Stimulated activated CD4-positive, alpha-beta T cell treated with anti-CD3 and anti-CD28 coated beads, Interleukin-4, amount 100 ng/mL, for 4 hours (primary cell): ENCODE measurements at regions not wholly inside any gene's neighbourhood (a gene's known extent, or its start where the extent isn't known, plus 50 kb on each side); places are given as distances from the start of the nearest gene placed in this dataset.

Experiments used
- DNase-seq, 2 experiments: peaks; one replicate each; pipeline ENCODE4 v3.0.0-alpha.2; 2020

DNA sequence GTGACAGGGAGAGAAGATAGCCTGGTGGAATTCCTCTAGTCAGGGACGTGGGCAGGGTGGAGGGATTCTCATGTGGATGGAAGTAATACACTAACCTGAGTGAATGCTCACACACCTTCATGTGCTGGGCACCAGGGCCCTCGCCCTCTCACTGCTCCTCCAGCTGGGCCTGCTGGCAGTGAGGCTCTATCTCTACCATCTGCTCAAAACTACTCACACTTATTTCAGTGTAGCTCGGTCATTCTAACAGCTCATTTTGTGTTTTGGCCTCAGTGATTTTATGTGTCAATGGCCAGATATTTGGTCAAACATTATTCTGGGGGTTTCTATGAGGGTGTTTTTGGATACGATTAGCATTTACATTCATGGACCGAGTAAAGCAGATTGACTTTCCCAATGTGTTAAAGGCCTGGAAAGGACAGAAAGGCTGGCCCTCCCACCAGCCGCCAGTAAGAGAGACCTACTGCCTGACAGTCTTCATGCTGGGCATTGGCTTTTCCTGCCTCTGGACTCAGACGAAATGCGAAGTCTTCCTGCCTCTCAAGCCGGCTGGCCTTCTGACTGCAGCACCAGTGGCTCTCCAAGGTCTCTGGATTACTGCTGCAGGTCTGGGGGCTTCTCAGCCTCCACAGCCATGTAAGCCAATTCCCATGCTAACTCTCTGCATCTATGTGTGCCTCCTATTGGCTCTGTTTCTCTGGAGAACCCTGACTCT lies 335.4 kb downstream of the CXCL12 start:
- DNase-seq: no peak

DNA sequence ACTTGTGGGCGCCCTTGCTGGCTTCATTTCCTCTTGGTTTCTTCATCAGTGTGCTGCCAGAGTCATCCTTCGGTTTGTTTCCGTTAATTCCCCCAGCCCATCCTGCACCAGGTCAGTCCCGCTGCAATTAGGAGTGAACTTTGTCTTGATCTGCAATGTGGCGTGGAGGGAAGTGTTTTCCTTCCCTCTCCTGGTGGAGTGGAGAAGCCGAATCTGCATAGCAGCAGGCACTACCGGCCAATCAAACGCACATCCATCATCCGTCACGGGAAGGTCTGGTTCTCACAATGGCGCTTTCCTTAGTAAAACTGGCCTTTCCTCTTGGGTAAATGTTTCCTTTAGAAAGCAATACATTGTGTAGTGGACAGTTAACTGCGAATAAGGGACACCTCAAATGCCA lies 337.5 kb downstream of the CXCL12 start:
- no peak for DNase-seq

DNA sequence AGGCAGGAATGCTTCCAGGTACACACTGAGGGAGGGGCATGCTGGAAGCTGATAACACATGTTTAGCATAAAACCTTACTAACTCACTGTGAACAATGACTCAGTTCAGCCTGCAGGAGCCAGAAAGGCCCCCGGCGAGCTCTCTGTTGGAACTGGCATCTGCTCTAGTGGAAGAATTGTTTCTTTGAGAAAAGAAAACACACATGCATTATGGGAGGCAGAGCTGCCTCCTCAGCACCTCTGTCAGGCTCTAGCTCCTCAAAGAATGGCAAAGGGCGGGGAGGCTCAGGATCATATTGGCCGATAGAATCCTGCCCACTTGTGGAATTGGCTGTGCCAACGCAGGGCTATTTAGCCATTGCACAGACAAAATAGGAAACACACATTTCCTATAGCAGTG lies 338.3 kb downstream of the CXCL12 start:
- no peak for DNase-seq

DNA sequence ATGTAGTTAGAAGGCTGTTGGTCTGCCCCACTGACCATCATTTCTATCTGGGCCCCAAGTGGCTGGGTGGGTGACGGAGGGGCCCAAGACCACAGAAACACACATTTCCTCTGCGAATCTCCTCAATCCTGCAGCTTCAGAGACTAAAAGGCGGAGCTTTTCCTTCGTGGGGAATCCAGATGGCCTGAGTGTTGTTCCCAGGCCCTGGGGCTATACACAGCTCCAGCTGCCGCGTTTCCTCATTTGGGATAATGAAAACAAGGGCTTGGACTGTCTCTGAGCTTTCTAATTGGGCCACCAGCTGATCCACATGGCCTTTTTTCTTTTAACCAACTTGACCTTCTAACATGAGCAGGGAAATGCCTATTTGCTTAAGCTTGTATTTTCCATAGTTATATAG lies 339.9 kb downstream of the CXCL12 start:
- DNase-seq: no peak

DNA sequence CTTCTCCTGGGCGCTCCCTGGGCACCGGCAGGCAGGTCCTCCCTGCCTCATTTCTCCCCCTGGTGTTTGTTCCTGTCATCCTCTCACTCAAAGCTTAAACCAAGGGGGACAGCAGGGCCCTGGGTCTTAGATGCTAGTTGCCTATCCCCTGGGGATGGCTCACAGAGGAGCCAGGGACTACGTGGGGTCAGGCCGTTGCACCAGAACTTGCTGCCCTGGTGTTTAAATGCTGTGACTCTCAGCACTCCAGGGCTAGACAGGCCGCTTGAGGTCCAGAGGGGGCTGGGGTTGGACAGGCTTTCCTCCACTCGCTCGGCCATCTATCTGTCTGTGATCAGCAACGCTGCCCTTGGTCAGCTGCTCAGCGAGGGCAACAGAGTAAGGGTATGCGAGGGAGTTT lies 340.3 kb downstream of the CXCL12 start:
- no peak for DNase-seq

DNA sequence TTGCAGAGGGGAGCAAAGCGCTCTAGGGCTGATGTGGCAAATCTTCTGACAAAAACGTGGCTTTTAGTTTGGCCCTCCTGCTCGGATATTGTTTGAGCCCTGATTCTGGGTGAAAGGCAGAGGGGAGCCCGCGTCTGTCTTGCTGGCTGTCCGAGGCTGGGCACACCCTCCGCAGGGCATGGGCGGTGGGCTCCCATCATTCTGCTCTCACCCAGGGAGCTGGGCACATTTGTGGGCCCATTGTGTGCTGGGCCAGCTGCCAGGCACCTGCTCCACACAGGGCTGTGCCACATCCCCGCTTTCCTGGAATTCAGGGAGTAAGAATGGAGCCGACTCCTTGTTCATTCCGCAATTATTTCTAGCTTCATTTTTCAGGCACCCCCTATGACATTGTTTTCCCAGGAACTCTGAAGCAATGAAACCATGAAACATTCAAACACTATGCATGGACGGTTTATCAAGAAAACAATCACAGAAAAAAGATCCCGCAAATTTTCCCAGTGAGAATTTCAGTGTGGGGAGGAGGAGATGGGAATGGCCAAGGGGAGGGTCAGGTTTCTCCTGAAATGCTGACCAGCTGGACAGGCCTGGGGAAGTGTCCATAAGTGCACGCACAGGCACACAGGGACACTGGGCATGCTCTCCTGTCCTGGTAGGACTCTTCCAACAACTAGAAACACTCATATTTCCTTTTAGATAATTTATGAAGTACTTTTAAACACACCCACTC lies 341.1 kb downstream of the CXCL12 start:
- no peak for DNase-seq

DNA sequence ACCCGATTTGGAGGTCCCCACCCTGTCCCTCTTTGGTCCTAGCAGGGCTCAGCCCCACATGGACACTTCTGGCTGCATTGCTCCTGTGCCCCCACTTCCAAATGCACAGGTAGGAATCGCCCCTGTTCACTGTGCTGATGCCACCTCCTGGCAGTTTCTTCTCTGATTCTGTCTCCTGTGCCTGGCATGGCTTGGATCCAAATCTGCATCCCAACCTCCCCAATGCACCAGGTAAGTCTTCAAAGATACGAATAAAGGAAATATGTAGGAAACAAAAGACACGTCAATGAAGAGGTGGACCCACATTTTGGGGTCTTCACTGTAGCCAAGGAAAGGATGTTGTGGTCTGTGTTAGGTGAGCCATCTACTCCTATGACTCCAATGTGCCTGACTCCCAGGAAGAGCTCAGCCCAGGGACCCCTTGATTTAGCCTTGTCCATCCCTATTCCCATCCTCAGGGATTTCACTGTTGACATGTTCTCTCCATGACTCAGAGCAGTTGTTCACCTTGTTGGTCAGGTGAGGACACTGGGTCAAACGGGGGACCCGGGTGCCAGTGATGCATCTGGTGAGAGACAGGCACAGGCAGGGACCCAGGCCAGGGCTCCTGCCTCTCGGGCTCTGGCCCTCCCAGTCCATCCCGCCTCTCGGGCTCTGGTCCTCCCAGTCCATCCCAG lies 341.8 kb downstream of the CXCL12 start:
- no peak for DNase-seq

DNA sequence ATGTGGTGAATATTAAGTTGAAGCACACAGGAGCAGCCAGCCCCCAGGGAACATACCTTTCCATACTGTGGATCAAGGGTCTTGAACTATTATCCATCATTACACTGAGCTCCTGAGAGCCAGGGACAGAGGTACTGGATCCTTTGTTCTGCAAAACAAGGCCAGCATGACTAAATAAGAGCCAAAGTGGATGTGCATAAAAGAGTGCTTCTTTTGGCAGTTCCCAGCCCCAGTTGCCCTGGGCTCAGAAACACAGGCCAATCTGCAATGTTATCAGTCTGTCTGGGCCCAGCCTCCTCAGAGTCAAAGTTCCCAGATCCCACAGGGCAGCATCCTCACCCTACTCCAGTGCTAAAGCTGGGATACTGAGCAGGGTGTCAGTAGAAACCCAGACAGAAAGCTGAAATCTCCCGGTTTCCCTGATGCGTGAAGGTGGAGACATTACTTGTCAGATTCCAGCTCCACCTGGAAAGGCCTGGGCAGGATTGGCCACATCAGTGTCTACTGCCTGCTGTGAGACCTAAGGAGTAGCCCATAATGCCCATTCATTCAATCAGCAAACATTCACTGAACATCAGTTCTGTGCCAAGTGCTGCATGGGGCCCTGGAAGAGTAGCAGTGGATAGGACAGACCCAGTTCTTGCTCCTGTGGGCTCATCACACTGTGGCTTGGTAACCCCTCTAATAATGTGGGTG lies 342.7 kb downstream of the CXCL12 start:
- no peak for DNase-seq

DNA sequence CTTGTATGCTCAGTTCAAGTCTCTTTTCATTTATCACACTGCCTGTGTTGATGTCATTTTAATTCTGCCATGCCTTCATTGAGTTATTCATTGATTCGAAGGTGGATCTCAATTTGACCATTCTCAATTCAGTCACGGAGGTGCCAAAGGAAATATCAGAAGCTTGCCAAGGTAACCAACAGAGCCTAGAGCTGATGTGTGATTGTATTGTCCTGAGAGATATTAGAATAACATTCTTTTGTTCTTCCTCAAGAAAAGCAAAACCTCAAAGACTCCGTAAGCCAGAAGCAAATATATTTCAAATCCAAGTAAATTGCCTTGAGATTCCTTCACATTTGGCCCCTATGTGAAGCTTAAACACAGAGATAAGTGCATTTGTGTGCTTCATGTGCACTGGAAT lies 345.3 kb downstream of the CXCL12 start:
- no peak for DNase-seq

DNA sequence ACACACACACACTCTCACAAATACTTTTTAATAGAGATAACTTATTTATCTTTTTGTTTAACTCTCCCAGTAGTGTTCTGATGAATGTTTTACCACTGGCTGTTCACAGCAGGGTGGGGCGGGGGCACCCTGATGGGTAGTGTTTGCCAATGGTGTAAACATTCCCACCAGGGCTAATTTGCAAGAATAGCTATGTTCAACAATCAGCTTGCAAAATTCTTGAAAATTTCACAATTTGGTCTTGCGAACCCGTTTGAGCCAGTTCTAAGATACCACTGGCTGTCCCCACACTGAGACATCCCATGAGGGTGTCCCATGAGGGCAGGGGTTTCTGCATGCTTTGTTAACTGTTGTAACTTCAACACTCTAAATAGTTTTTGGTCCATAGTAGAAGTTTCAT lies 348.5 kb downstream of the CXCL12 start:
- DNase-seq: no peak

DNA sequence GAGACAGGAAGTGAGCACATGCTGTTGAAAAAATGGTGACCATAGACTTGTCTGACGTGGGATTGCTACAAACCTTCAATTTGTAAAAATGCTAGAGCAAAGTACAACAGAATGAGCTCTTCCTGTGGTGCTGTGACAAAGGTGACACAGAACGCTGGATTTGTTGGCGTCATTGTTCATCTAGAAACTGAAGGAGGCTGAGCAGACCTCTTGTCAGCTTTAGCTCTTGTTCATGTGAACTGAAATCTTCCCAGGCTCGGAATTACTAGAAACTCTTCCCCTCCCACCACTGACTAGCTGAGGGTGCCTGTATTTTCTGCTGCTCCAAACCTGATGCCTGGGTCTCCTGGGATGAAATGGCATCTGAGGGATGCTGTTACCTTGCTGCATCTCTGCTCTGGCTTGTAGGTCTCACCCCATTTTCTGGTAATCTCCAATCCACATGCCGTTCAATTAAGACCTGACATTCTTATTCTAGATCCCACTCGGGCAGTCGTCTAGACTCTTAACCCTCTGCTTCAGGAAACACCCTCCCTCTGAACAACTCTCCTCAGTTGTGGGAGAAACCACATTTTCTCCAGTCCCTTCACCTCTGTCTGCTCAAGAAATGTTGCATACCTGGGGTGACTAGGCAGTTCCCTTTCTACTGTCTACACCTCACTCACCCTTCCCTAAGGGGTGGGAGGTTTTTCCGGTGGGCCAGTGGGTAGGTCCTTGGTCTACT lies 349.3 kb downstream of the CXCL12 start:
- no peak for DNase-seq

DNA sequence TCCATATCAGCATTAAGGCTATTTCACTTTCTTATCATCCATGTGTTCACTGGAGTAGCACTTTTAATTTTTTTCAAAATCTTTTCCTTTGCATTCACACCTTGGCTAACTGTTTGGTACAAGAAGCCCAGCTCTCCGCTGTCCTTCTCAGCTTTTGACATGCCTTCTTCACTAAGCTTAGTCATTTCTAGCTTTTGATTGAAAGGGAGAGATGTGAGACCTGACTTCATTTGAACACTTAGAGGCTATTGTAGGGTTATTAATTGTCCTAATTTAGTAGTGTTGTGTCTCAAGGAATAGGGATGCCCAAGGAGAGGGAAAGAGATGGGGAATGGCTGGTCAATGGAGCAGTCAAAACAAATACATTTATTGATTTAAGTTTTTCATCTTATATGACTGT lies 350.0 kb downstream of the CXCL12 start:
- no peak for DNase-seq

DNA sequence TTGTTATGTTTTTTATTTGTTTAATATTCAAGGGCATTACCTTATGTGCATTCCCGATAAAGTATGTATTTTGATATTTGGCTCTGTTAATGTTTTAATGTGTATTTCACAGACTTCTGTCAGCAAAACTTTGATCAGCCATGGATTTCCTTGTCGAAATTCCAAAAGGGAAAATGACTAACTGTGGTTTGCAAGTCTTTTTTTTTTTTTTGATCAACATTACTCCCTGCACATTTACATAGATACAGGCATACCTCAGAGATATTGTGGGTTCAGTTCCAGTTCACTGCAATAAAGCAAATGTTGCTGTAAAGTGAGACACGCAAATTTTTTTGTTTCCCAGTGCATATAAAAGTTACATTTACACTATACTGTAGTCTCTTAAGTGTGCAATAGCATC lies 351.9 kb downstream of the CXCL12 start:
- DNase-seq: no peak

DNA sequence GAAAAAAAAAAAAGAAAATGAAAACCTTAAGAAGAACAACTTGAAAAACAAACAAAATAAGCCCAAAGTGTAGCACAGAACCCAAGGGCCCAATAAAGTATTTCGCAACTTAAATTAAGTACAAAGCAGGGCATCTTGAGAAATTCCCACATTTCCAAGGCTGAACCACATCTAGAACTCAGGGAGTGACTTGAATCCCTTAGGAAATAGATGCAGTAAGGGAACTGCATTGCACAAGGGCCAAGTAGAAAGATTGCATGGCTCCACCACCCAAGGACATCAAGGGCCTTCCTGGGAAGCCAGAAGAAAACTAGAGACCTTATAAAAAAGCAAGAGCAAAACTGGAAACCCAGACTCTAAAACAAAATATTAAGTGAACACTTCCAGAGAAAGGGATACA lies 352.7 kb downstream of the CXCL12 start:
- DNase-seq: no peak

DNA sequence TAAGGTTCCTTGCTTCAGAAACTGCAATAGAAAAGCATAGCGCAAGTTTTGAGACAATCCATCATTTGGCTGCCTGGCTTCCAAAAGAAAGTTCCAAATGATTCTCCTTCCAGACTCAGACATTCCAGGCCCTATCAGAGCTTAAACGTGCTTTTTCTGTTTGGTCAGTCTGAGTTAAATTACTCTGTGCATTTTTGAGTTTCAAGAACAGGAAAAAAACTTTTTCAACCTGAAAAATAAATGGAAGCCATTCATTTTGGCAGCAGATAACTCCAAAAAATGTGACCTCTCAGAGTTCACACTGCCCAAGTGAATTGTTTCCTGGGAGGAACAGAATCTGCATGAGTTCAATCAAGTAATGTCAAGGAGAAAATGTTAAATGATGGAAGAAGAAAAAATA lies 354.2 kb downstream of the CXCL12 start:
- no peak for DNase-seq

DNA sequence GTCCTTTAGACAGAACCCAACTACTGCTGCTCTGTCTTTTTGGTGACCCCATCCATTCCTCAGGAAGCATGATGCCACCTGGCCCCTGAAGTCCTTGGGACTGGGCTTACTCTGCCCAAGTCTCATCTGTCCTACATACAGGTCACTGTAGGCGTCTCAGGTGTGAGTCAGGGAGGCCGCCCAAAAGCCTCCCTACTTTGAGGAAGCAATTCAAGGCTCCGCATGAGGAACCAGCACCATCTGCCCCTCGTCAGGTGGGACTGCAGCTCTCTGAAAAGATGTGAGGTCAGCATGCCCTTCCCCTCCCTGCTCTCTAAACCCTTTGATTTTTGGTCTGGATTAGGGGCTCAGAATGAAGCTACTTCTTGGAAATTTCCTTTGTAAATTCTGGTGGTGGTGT lies 354.8 kb downstream of the CXCL12 start:
- peak in 1 of 2 experiments; percentile 5 for DNase-seq

DNA sequence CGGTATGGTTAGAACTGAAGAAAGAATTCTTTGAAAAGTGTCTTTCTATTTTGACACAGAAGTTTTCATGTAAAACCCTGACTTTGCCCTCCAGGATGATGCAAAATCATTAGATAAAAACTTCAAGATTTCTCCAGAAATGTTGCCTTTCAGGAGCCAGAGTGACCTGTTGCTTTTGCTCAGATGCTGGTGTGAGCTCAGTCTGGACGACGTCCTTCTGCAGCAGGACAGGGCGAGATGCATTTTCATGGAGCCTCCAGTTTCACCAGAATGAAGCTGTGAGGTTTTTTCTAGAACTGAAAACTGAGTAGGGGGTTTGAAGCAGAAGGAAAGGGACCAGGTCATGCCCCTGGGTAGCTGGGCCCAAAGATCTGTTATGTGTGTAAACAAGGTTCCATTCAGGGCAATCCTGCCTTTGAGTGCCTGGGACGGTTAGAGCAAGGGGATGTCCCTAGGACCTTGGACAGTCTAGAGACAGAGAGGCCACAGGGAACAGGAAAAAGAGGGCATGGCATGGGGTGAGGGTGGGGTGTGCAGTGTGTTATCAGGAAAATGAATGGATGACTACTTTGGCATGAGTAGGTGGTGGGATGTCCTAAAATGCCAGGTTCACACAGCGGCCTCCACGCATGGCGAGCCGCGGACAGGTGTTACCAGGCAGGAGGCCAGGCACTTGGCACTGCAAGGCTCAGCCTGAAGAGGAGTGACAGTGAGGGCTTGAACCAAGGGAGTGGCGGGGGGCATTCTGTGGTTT lies 356.3 kb downstream of the CXCL12 start:
- DNase-seq: no peak

DNA sequence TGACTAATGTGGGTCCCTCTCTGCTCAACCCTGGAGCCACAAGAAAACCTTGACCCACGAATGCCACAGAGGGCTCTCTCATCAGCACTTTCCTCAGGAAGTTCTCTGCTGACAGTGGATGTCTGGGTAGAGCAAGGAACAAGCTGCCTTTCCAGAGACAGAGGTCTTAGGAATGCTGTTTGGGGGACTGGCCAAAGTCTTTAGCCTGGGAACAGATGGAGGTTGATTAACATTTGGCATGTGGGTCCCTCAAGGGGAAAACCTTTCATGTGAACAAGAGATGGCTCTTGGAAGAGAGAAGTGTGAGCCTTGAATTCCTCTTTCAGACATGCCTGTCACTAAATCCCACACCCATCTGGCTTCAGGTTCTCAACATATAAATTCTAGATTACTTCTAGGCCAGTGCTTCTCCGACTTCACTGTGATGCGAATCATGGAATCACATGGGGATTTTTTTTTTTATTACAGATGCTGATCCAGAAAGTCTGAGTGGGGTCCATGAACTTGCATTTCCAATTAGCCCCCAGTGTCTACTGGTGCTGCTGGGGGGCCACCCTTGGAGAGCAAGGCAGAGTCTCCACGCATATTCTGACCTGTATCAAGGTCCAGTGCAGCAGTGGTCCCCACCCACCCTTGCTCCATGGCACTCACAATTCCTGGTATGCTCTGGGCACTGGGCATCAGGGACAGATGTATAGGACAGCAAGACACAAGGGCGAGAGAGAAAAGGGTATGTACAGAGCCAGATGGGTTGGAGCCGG lies 360.4 kb downstream of the CXCL12 start:
- DNase-seq: no peak

DNA sequence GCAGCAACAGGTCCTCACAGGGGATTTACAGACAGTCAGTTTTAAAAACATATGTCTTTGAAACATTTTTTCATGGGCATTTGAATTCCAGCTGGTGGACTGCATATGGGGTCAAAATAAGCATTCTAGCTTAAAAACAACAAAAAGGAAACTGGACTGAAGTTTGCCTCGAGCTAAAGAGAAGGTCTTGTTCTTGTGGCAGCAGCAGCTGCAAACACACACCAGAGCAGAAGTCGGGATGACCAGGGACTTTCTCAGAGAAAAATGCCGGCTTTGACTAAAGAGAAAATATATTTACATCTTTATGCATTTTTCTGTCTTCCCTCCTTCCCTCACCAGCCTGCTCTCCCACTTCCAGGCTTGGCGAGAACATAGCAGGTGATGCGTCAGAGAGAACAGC lies 361.4 kb downstream of the CXCL12 start:
- no peak for DNase-seq

DNA sequence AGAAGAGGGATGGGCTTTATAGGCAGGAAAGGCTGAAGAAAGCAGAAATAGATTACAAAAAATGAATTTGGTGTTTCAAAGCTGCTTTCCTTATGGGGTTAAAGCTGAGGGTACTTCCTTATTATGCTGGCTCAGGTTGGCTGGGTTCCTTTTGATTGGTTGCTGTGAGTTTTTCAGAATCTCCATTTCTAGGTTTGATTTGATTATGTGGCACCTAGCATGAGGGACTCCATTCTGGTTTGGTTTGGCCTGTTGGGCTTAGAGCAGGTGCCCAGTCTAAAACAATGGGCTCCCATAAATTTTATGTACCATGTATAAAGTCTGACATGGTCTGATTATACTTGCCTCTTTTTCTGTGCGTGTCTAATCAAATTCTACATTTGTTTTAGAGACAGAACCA lies 362.7 kb downstream of the CXCL12 start:
- no peak for DNase-seq
